ENCODE measurements at regions not wholly inside any gene's neighbourhood (a gene's known extent, or its start where the extent isn't known, plus 50 kb on each side); places are given as distances from the start of the nearest gene placed in this dataset.
A peak's percentile ranks its signal among the peaks of the same experiment; 100 is the strongest.

- Histone ChIP-seq H3K36me3 (no peaks in the 10 kb centered on the region), H3K27me3 (ENCODE audit: low read depth) (no peaks in the 10 kb centered on the region), H3K27ac (no peak overlapping the region), H3K9me3 (no peaks in the 10 kb centered on the region), H3K4me1 (no peaks in the 10 kb centered on the region), H3K4me3 (no peak overlapping the region)
- DNase-seq = no peak
- no peak for ATAC-seq
- no peak for TF ChIP-seq CTCF (IDR thresholded peaks at IDR 0.05)
- intact Hi-C loops (cut with DNase I) = no loop called here
Observed at GRCh38 chr14:26722258-26722657, 124.4 kb upstream of the NOVA1 start.

GRCh38 chr14:26729851-26730250 is 132.0 kb upstream of the NOVA1 start:
- no peaks in the 10 kb centered on the region for H3K27me3 ChIP-seq (ENCODE audit: low read depth)
- no peak overlapping the region for H3K4me3 ChIP-seq
- ATAC-seq (no peak), DNase-seq (no peak)
- TF ChIP-seq CTCF (IDR thresholded peaks at IDR 0.05) = no peak
- intact Hi-C loops (cut with DNase I) = no loop called here
- no peaks in the 10 kb centered on the region for H3K4me1 ChIP-seq
- H3K27ac ChIP-seq = no peak overlapping the region
- H3K9me3 ChIP-seq = no peaks in the 10 kb centered on the region
- H3K36me3 ChIP-seq = no peaks in the 10 kb centered on the region

- H3K27me3 ChIP-seq (ENCODE audit: low read depth) = no peaks in the 10 kb centered on the region
- ATAC-seq (no peak), DNase-seq (no peak)
- H3K36me3 ChIP-seq = no peaks in the 10 kb centered on the region
- no peaks in the 10 kb centered on the region for H3K4me1 ChIP-seq
- H3K4me3 ChIP-seq = no peak overlapping the region
- intact Hi-C loops (cut with DNase I) = no loop called here
- H3K27ac ChIP-seq = no peak overlapping the region
- no peaks in the 10 kb centered on the region for H3K9me3 ChIP-seq
- peak; percentile 14 for TF ChIP-seq CTCF (IDR thresholded peaks at IDR 0.05)
Observed at GRCh38 chr14:26730929-26731618, 133.2 kb upstream of the NOVA1 start.

- TF ChIP-seq CTCF (IDR thresholded peaks at IDR 0.05) = no peak
- ATAC-seq (no peak), DNase-seq (no peak)
- H3K27me3 ChIP-seq (ENCODE audit: low read depth) = no peaks in the 10 kb centered on the region
- no peak overlapping the region for H3K27ac ChIP-seq
- no peak overlapping the region for H3K4me3 ChIP-seq
- H3K36me3 ChIP-seq = no peaks in the 10 kb centered on the region
- H3K9me3 ChIP-seq = no peaks in the 10 kb centered on the region
- H3K4me1 ChIP-seq = no peaks in the 10 kb centered on the region
- intact Hi-C loops (cut with DNase I) = no loop called here
Observed at GRCh38 chr14:26735811-26736210, 138.0 kb upstream of the NOVA1 start.

GRCh38 chr14:26738571-26738970 is 140.7 kb upstream of the NOVA1 start:
- no peak for TF ChIP-seq CTCF (IDR thresholded peaks at IDR 0.05)
- Histone ChIP-seq H3K4me3 (no peak overlapping the region), H3K9me3 (no peaks in the 10 kb centered on the region), H3K27me3 (ENCODE audit: low read depth) (no peaks in the 10 kb centered on the region), H3K4me1 (no peaks in the 10 kb centered on the region), H3K36me3 (no peaks in the 10 kb centered on the region), H3K27ac (no peak overlapping the region)
- ATAC-seq (no peak), DNase-seq (no peak)
- intact Hi-C loops (cut with DNase I) = no loop called here
